ENCODE measurements at regions not wholly inside any gene's neighbourhood (a gene's known extent, or its start where the extent isn't known, plus 50 kb on each side); places are given as distances from the start of the nearest gene placed in this dataset.

DNA sequence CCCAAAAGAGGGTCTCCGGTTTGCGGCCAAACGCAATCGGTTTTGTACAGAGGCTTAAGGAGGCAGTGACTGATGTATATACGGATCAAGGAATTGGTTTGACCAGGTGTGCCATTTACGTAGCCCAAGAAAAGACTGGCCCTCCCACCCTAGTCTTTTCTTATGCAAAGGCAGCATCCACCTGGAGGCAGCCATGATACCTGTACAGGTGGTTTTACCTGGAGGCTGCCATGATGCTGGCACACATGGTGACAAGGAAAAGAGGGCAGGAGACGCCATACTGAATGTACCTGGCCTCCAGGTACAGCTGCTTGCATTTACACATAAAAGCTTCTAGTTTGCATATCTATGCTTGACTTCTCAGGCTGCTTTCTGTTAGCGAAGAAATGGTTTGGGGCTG lies 917.7 kb upstream of the INTU start:
- no peaks in the 10 kb centered on the region for H3K36me3 ChIP-seq (ENCODE audit: insufficient read depth in 1 of 2, low read depth in 1 of 2)
- DNase-seq: no peak
- no peaks in the 10 kb centered on the region for H3K27me3 ChIP-seq (ENCODE audit: insufficient read depth in 3 of 3, low read length in 2 of 3)
- no peaks in the 10 kb centered on the region for H3K9me3 ChIP-seq
- no peak overlapping the region for H3K27ac ChIP-seq
- WGBS, 3 donors: 91 to 94% (median 91%) methylated on average over 8 of the region's 8 CpGs
- TF ChIP-seq, protein P1, sequence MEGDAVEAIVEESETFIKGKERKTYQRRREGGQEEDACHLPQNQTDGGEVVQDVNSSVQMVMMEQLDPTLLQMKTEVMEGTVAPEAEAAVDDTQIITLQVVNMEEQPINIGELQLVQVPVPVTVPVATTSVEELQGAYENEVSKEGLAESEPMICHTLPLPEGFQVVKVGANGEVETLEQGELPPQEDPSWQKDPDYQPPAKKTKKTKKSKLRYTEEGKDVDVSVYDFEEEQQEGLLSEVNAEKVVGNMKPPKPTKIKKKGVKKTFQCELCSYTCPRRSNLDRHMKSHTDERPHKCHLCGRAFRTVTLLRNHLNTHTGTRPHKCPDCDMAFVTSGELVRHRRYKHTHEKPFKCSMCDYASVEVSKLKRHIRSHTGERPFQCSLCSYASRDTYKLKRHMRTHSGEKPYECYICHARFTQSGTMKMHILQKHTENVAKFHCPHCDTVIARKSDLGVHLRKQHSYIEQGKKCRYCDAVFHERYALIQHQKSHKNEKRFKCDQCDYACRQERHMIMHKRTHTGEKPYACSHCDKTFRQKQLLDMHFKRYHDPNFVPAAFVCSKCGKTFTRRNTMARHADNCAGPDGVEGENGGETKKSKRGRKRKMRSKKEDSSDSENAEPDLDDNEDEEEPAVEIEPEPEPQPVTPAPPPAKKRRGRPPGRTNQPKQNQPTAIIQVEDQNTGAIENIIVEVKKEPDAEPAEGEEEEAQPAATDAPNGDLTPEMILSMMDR (IDR thresholded peaks at IDR 0.05): no peak
- intact Hi-C loops (cut with DNase I): no loop called here
- ATAC-seq: no peak
- no peaks in the 10 kb centered on the region for H3K4me1 ChIP-seq
- no peak overlapping the region for H3K4me3 ChIP-seq

DNA sequence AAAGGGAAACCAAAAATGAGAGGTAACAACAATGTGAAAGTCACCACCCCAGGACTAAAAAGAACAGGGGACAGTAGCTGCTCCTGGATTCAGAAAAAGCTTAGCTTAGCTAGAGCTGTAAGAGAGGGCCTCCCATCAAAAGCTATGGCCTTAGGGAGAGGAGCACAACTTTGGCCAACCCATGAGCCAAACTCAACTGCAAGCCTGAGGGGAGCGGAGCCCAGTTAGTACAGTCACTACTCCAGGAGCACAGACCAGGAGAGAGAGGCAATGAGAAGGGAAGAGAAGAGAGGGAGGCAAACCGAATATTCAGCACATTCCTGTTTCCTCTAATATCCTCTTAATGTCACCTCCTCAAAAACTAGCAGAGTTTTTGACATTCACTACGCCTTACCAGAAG lies 917.1 kb upstream of the INTU start:
- DNase-seq (no peak), ATAC-seq (no peak)
- 89 to 92% (median 90%) methylated on average over 3 of the region's 3 CpGs for WGBS, 3 donors
- Histone ChIP-seq H3K36me3 (ENCODE audit: insufficient read depth in 1 of 2, low read depth in 1 of 2) (no peaks in the 10 kb centered on the region), H3K4me1 (no peaks in the 10 kb centered on the region), H3K4me3 (no peak overlapping the region), H3K27me3 (ENCODE audit: insufficient read depth in 3 of 3, low read length in 2 of 3) (no peaks in the 10 kb centered on the region), H3K27ac (no peak overlapping the region), H3K9me3 (no peaks in the 10 kb centered on the region)
- TF ChIP-seq, protein P1 (IDR thresholded peaks at IDR 0.05): no peak
- intact Hi-C loops (cut with DNase I): no loop called here

DNA sequence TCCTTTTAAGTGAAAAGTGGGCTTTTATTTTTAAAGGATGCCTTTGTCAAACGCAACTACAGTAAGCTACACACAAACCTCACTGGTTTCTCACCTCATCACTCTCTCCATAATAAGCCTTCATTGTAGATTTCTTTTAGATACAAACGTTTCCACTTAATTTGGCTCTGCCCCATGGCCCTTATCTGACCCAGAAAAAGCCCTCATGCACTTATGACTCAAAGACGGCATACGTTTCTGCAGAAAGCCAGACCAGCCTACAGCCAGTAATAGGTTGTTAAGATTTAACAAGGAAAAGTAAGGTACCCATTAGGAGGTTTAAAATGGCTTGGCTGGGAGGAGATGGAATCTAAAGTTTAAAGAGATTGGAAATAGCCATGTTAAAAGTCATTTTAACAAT lies 914.6 kb upstream of the INTU start:
- Histone ChIP-seq H3K4me3 (no peak overlapping the region), H3K4me1 (no peaks in the 10 kb centered on the region), H3K36me3 (ENCODE audit: insufficient read depth in 1 of 2, low read depth in 1 of 2) (no peaks in the 10 kb centered on the region), H3K27ac (no peak overlapping the region), H3K27me3 (ENCODE audit: insufficient read depth in 3 of 3, low read length in 2 of 3) (no peaks in the 10 kb centered on the region), H3K9me3 (no peaks in the 10 kb centered on the region)
- ATAC-seq (no peak), DNase-seq (no peak)
- 43 to 57% (median 50%) methylated on average over 4 of the region's 4 CpGs for WGBS, 3 donors
- TF ChIP-seq, protein P1 (IDR thresholded peaks at IDR 0.05): no peak
- intact Hi-C loops (cut with DNase I): no loop called here

DNA sequence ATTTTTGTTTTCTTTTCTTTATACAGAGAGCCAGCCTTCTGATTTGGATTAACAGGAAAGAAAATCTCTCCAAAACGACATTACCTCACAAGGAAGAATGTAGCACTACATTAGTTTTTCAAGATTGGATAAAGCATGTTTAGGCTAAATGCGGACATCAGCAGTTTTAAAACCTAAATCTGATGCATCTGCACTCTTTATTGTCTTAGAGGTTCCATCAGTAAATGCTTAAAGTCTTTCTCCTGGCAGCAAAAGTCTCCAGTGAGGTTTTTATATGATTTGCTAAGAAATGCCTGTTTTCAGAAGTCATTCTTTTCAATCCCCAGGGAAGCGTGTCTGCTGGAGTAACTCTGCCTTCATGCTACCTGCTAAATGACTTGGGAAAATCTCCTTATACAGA lies 912.9 kb upstream of the INTU start:
- intact Hi-C loops (cut with DNase I): no loop called here
- Histone ChIP-seq H3K4me3 (no peak overlapping the region), H3K4me1 (no peaks in the 10 kb centered on the region), H3K9me3 (no peaks in the 10 kb centered on the region), H3K27ac (no peak overlapping the region), H3K27me3 (ENCODE audit: insufficient read depth in 3 of 3, low read length in 2 of 3) (no peaks in the 10 kb centered on the region), H3K36me3 (ENCODE audit: insufficient read depth in 1 of 2, low read depth in 1 of 2) (no peaks in the 10 kb centered on the region)
- 72 to 76% (median 75%) methylated on average over 3 of the region's 3 CpGs for WGBS, 3 donors
- TF ChIP-seq, protein P1 (IDR thresholded peaks at IDR 0.05): no peak
- no peak for ATAC-seq
- DNase-seq: no peak

DNA sequence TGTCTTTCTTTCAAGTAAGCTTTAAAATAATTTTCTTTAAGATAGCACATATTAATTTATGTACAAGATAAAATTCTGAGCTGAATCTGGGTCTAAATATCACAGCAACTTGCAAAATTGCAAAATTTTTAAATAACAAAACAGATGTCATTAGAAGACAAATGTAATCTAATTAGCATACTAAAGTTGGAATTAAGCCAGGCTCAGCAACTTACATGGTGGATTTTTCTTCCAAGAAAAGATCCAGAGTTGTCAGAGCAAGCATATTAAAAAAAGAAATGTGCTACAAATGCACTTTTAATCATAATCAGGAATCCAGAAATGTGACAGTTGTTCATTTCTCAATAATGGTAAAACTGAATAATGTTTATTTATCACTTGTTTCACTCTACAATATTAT lies 906.9 kb upstream of the INTU start:
- TF ChIP-seq, protein P1 (IDR thresholded peaks at IDR 0.05): no peak
- no peaks in the 10 kb centered on the region for H3K9me3 ChIP-seq
- DNase-seq: no peak
- H3K4me3 ChIP-seq: no peak overlapping the region
- H3K27ac ChIP-seq: no peak overlapping the region
- intact Hi-C loops (cut with DNase I): no loop called here
- H3K27me3 ChIP-seq (ENCODE audit: insufficient read depth in 3 of 3, low read length in 2 of 3): no peaks in the 10 kb centered on the region
- H3K36me3 ChIP-seq (ENCODE audit: insufficient read depth in 1 of 2, low read depth in 1 of 2): no peaks in the 10 kb centered on the region
- no peak for ATAC-seq
- H3K4me1 ChIP-seq: no peaks in the 10 kb centered on the region

All from psoas muscle (tissue), 7 donors.